Uterus (tissue), 3 donors: ENCODE measurements at regions not wholly inside any gene's neighbourhood (a gene's known extent, or its start where the extent isn't known, plus 50 kb on each side); places are given as distances from the start of the nearest gene placed in this dataset.

Experiments
- DNase-seq, 2 donors: peaks; one replicate each; pipeline ENCODE4 v3.0.0-alpha.2; 2019 to 2020
- H3K27ac ChIP-seq, 2 donors: fragments of 200-600 bp; sonication (generic); 1 replicate in 1 of 2; 2 replicates in 1 of 2; pipeline ENCODE4 v1.5.1; 2016 to 2018
- H3K27me3 ChIP-seq, 2 donors: fragments of 200-600 bp; sonication (generic); one replicate each; pipeline ENCODE4 v1.5.1; 2018 to 2019; ENCODE audit warnings: control low read depth in 1 of 2
- H3K36me3 ChIP-seq, 2 donors: fragments of 200-600 bp; sonication (generic); one replicate each; pipeline ENCODE4 v1.5.1; 2019; ENCODE audit warnings: control low read depth in 1 of 2
- H3K4me1 ChIP-seq, 2 donors: fragments of 200-600 bp; sonication (generic); one replicate each; pipeline ENCODE4 v1.5.1; 2018 to 2019; ENCODE audit warnings: control low read depth in 1 of 2
- H3K4me3 ChIP-seq, 2 donors: fragments of 200-600 bp; sonication (generic); 1 replicate in 1 of 2; 2 replicates in 1 of 2; pipeline ENCODE4 v1.5.1; 2018 to 2019; ENCODE audit warnings: mild to moderate bottlenecking in 1 of 2
- H3K9me3 ChIP-seq, 2 donors: fragments of 200-600 bp; sonication (generic); one replicate each; pipeline ENCODE4 v1.5.1; 2019; ENCODE audit warnings: control low read depth in 1 of 2
- CTCF ChIP-seq, 4 experiments: fragments of 200-600 bp in 2 of 4; fragments of 450-650 bp in 2 of 4; sonication (generic) in 2 of 4; IDR thresholded peaks; one replicate each; pipeline ENCODE4 v1.5.1; 2016 to 2019; ENCODE audit warnings: antibody characterized with exemption in 4 of 4, mild to moderate bottlenecking in 2 of 4, moderate library complexity in 1 of 4
- POLR2A ChIP-seq, 2 donors: fragments of 450-650 bp; IDR thresholded peaks; one replicate each; pipeline ENCODE4 v1.6.1; 2016; ENCODE audit warnings: antibody characterized with exemption in 2 of 2, mild to moderate bottlenecking in 1 of 2, moderate library complexity in 1 of 2
- intact Hi-C: fragments of 100-400 bp; cut with DNase I; formaldehyde crosslinking; loops from one replicate; pipeline ENCODE4 v1.15.1; 2023; ENCODE audit warnings: low total_unique reads
- donor health status: DM: yes; HTN: yes; CAD: no.

GRCh38 chr15:77714555-77714954 is 81.8 kb upstream of the LINGO1 start:
- Histone ChIP-seq H3K4me1 (no peaks in the 10 kb centered on the region), H3K27me3 (no peaks in the 10 kb centered on the region), H3K4me3 (no peak overlapping the region), H3K27ac (no peak overlapping the region), H3K36me3 (no peaks in the 10 kb centered on the region), H3K9me3 (no peaks in the 10 kb centered on the region)
- no peak for DNase-seq
- TF ChIP-seq POLR2A (IDR thresholded peaks at IDR 0.05) = no peak
- no peak for TF ChIP-seq CTCF (IDR thresholded peaks at IDR 0.05)
- intact Hi-C loops = no loop called here

- intact Hi-C loops = no loop called here
Observed at GRCh38 chr15:77714023-77714422, 81.3 kb upstream of the LINGO1 start.

GRCh38 chr15:77713281-77713680 is 80.6 kb upstream of the LINGO1 start:
- TF ChIP-seq CTCF (IDR thresholded peaks at IDR 0.05) (no peak), POLR2A (IDR thresholded peaks at IDR 0.05) (no peak)
- H3K4me1 ChIP-seq = no peaks in the 10 kb centered on the region
- no peaks in the 10 kb centered on the region for H3K27me3 ChIP-seq
- no peak for DNase-seq
- intact Hi-C loops = no loop called here
- H3K27ac ChIP-seq = no peak overlapping the region
- no peaks in the 10 kb centered on the region for H3K36me3 ChIP-seq
- no peaks in the 10 kb centered on the region for H3K9me3 ChIP-seq
- no peak overlapping the region for H3K4me3 ChIP-seq

More at GRCh38 chr15:77714023-77714422, 81.3 kb upstream of the LINGO1 start:
- DNase-seq = no peak
- Histone ChIP-seq H3K27ac (no peak overlapping the region), H3K4me3 (no peak overlapping the region), H3K36me3 (no peaks in the 10 kb centered on the region), H3K27me3 (no peaks in the 10 kb centered on the region), H3K4me1 (no peaks in the 10 kb centered on the region), H3K9me3 (no peaks in the 10 kb centered on the region)
- no peak for TF ChIP-seq CTCF (IDR thresholded peaks at IDR 0.05)
- no peak for TF ChIP-seq POLR2A (IDR thresholded peaks at IDR 0.05)

GRCh38 chr15:77712438-77712837 is 79.7 kb upstream of the LINGO1 start:
- TF ChIP-seq POLR2A (IDR thresholded peaks at IDR 0.05) (no peak), CTCF (IDR thresholded peaks at IDR 0.05) (no peak)
- Histone ChIP-seq H3K9me3 (no peaks in the 10 kb centered on the region), H3K36me3 (no peaks in the 10 kb centered on the region), H3K4me3 (no peak overlapping the region), H3K27me3 (no peaks in the 10 kb centered on the region), H3K4me1 (no peaks in the 10 kb centered on the region), H3K27ac (no peak overlapping the region)
- intact Hi-C loops = no loop called here
- DNase-seq = no peak

- Histone ChIP-seq H3K9me3 (no peaks in the 10 kb centered on the region), H3K4me3 (no peak overlapping the region), H3K36me3 (no peaks in the 10 kb centered on the region), H3K4me1 (no peaks in the 10 kb centered on the region), H3K27me3 (no peaks in the 10 kb centered on the region), H3K27ac (no peak overlapping the region)
- intact Hi-C loops = no loop called here
- TF ChIP-seq CTCF (IDR thresholded peaks at IDR 0.05) (no peak), POLR2A (IDR thresholded peaks at IDR 0.05) (no peak)
- no peak for DNase-seq
Observed at GRCh38 chr15:77710637-77711036, 77.9 kb upstream of the LINGO1 start.
